H1 (cell line): ENCODE measurements at regions not wholly inside any gene's neighbourhood (a gene's known extent, or its start where the extent isn't known, plus 50 kb on each side); places are given as distances from the start of the nearest gene placed in this dataset.

Experiments
- CTCF ChIA-PET: fragments of 300-600 bp; sonication (Branson Sonifier 250); formaldehyde crosslinking; loops from one replicate; lab custom pipeline; 2021; ENCODE audit not compliant: partially characterized antibody; lab: Charles Lee
- POLR2A ChIA-PET: fragments of 300-600 bp; sonication (Branson Sonifier 250); formaldehyde crosslinking; loops from one replicate; lab custom pipeline; 2021; ENCODE audit warnings: inconsistent platforms; ENCODE audit not compliant: partially characterized antibody; lab: Charles Lee
- DNase-seq, 2 experiments: peaks; one replicate each; pipeline versions ENCODE4 v3.0.0 to v3.0.0-alpha.2; 2010 to 2022; ENCODE audit warnings: low spot score in 2 of 2, low read depth in 1 of 2, mixed read lengths in 1 of 2
- FAIRE-seq: peaks from 2 replicates; lab custom pipeline; 2011; peaks lifted over from hg19 to GRCh38; lab: Jason Lieb, UNC
- H2AFZ ChIP-seq: 2 replicates; pipeline ENCODE4 v1.8.1; 2012; ENCODE audit warnings: low read length, inconsistent platforms
- H2AK5ac ChIP-seq: 2 replicates; pipeline ENCODE4 v1.6.1; 2013; ENCODE audit warnings: low read depth, low read length
- H2BK120ac ChIP-seq: replicated peaks from 2 replicates; pipeline ENCODE3; 2013; ENCODE audit warnings: low read depth, low read length, inconsistent platforms
- H2BK12ac ChIP-seq: 2 replicates; pipeline ENCODE4 v1.6.1; 2013; ENCODE audit warnings: low read depth, low read length
- H2BK15ac ChIP-seq: 2 replicates; pipeline ENCODE4 v1.6.1; 2013; ENCODE audit warnings: low read length
- H2BK20ac ChIP-seq: 2 replicates; pipeline ENCODE4 v1.6.1; 2013; ENCODE audit warnings: low read length
- H2BK5ac ChIP-seq: 2 replicates; pipeline ENCODE4 v1.6.1; 2013; ENCODE audit warnings: low read depth, low read length
- H3K14ac ChIP-seq: 2 replicates; pipeline ENCODE4 v1.6.1; 2013; ENCODE audit warnings: inconsistent platforms; ENCODE audit not compliant: insufficient read length
- H3K18ac ChIP-seq: 2 replicates; pipeline ENCODE4 v1.6.1; 2013; ENCODE audit warnings: low read length; ENCODE audit errors: extremely low read depth
- H3K23ac ChIP-seq: 2 replicates; pipeline ENCODE4 v1.6.1; 2013; ENCODE audit warnings: inconsistent platforms; ENCODE audit not compliant: insufficient read length
- H3K23me2 ChIP-seq: 2 replicates; pipeline ENCODE4 v1.6.1; 2013; ENCODE audit warnings: low read depth, low read length
- H3K27ac ChIP-seq: 2 replicates; pipeline ENCODE4 v1.6.1; 2011; ENCODE audit warnings: low read depth, low read length, inconsistent platforms
- H3K27me3 ChIP-seq, 4 experiments: replicated peaks in 1 of 4; 1 replicate in 1 of 4; 2 replicates in 3 of 4; pipeline versions ENCODE4 v1.6.1 to v1.8.1; 2011 to 2013; ENCODE audit warnings: low read length in 3 of 4, mild to moderate bottlenecking in 3 of 4, inconsistent platforms in 2 of 4, mixed read lengths in 2 of 4, moderate library complexity in 1 of 4; ENCODE audit not compliant: control insufficient read depth in 3 of 4, insufficient read depth in 3 of 4; ENCODE audit errors: extremely low read depth in 1 of 4
- H3K36me3 ChIP-seq, 4 experiments: 2 replicates each; pipeline versions ENCODE4 v1.6.1 to v1.8.1; 2011 to 2013; ENCODE audit warnings: mild to moderate bottlenecking in 4 of 4, low read length in 3 of 4, moderate library complexity in 2 of 4, control low read depth in 1 of 4, inconsistent platforms in 1 of 4; ENCODE audit not compliant: insufficient read depth in 4 of 4, control insufficient read depth in 2 of 4
- H3K4ac ChIP-seq: replicated peaks from 2 replicates; pipeline ENCODE3; 2013; ENCODE audit warnings: low read length, low read depth, mixed read lengths, inconsistent platforms; ENCODE audit not compliant: insufficient read length
- H3K4me1 ChIP-seq, 4 experiments: replicated peaks in 1 of 4; 1 replicate in 1 of 4; 2 replicates in 3 of 4; pipeline versions ENCODE4 v1.6.1 to v1.8.1; 2011 to 2013; ENCODE audit warnings: low read length in 3 of 4, inconsistent platforms in 2 of 4, mixed read lengths in 1 of 4; ENCODE audit not compliant: insufficient read depth in 4 of 4, control insufficient read depth in 3 of 4
- H3K4me2 ChIP-seq, 2 experiments: 2 replicates each; pipeline versions ENCODE4 v1.6.1 to v1.8.1; 2011 to 2013; ENCODE audit warnings: low read depth in 2 of 2, low read length in 2 of 2, control low read depth in 1 of 2, inconsistent platforms in 1 of 2, mild to moderate bottlenecking in 1 of 2; ENCODE audit not compliant: insufficient read depth in 1 of 2
- H3K4me3 ChIP-seq, 4 experiments: fragments of 200-600, 300-600 bp in 1 of 4; sonication (generic), shearing (Covaris generic), sonication (Bioruptor Twin) in 1 of 4; 2 replicates each; pipeline versions ENCODE4 v1.5.1 to v1.8.1; 2011 to 2016; ENCODE audit warnings: low read length in 4 of 4, low read depth in 3 of 4, control low read depth in 2 of 4, inconsistent platforms in 2 of 4, mild to moderate bottlenecking in 2 of 4, mixed read lengths in 1 of 4, moderate library complexity in 1 of 4; ENCODE audit not compliant: insufficient read depth in 2 of 4; ENCODE audit errors: extremely low read depth in 1 of 4
- H3K56ac ChIP-seq: replicated peaks from 2 replicates; pipeline ENCODE3; 2013; ENCODE audit warnings: low read depth, mild to moderate bottlenecking, mixed read lengths, low read length, inconsistent platforms; ENCODE audit not compliant: insufficient read length
- H3K79me1 ChIP-seq: 2 replicates; pipeline ENCODE4 v1.6.1; 2013; ENCODE audit warnings: low read depth, low read length, control low read depth
- H3K79me2 ChIP-seq, 2 experiments: 2 replicates each; pipeline versions ENCODE4 v1.6.1 to v1.8.1; 2012 to 2013; ENCODE audit warnings: low read length in 2 of 2, mild to moderate bottlenecking in 2 of 2, inconsistent platforms in 1 of 2; ENCODE audit not compliant: insufficient read depth in 2 of 2, control insufficient read depth in 1 of 2
- H3K9ac ChIP-seq, 4 experiments: replicated peaks in 1 of 4; 1 replicate in 1 of 4; 2 replicates in 3 of 4; pipeline versions ENCODE4 v1.6.1 to v1.8.1; 2011 to 2013; ENCODE audit warnings: low read depth in 3 of 4, low read length in 3 of 4, control low read depth in 2 of 4, mild to moderate bottlenecking in 2 of 4, moderate library complexity in 2 of 4, inconsistent platforms in 1 of 4; ENCODE audit errors: extremely low read depth in 1 of 4
- H3K9me3 ChIP-seq, 2 experiments: 2 replicates each; pipeline versions ENCODE4 v1.6.1 to v1.8.1; 2012 to 2013; ENCODE audit warnings: mild to moderate bottlenecking in 2 of 2, moderate library complexity in 2 of 2, control low read depth in 1 of 2, inconsistent platforms in 1 of 2, low read depth in 1 of 2, low read length in 1 of 2, mixed read lengths in 1 of 2; ENCODE audit not compliant: insufficient read depth in 2 of 2
- H4K20me1 ChIP-seq, 2 experiments: replicated peaks in 1 of 2; 2 replicates each; pipeline versions ENCODE3 to v1.8.1; 2011 to 2013; ENCODE audit warnings: inconsistent platforms in 2 of 2, low read length in 2 of 2, mild to moderate bottlenecking in 1 of 2; ENCODE audit not compliant: insufficient read depth in 2 of 2, control insufficient read depth in 1 of 2
- H4K5ac ChIP-seq: 2 replicates; pipeline ENCODE4 v1.6.1; 2013; ENCODE audit warnings: low read length, low read depth, mixed read lengths, inconsistent platforms; ENCODE audit not compliant: insufficient read length
- H4K8ac ChIP-seq: 2 replicates; pipeline ENCODE4 v1.8.0; 2013; ENCODE audit warnings: mild to moderate bottlenecking, moderate library complexity, low read length, inconsistent platforms; ENCODE audit not compliant: insufficient read depth; ENCODE audit errors: extremely low read depth
- H4K91ac ChIP-seq: replicated peaks from 2 replicates; pipeline ENCODE3; 2013; ENCODE audit warnings: low read length, mixed read lengths, inconsistent platforms; ENCODE audit not compliant: insufficient read length
- ASH2L ChIP-seq: fragments of 200-600, 300-600 bp; sonication (generic); IDR thresholded peaks from one replicate; pipeline ENCODE4 v1.7.1; 2017; ENCODE audit warnings: low read length
- CHD2 ChIP-seq: IDR thresholded peaks from 2 replicates; pipeline ENCODE4 v1.6.1; 2012; ENCODE audit warnings: low read length, improper control_type of control experiment
- RBBP5 ChIP-seq: IDR thresholded peaks from 2 replicates; pipeline ENCODE4 v1.7.1; 2012; ENCODE audit warnings: low read depth, mild to moderate bottlenecking, inconsistent platforms, low read length, moderate library complexity, borderline replicate concordance
- SIX5 ChIP-seq: IDR thresholded peaks from 2 replicates; pipeline ENCODE4 v1.6.1; 2011; ENCODE audit warnings: mild to moderate bottlenecking, low read depth, low read length
- SP2 ChIP-seq: IDR thresholded peaks from 2 replicates; pipeline ENCODE4 v1.6.1; 2012; ENCODE audit warnings: mild to moderate bottlenecking, low read length, inconsistent platforms
- TCF12 ChIP-seq: IDR thresholded peaks from 2 replicates; pipeline ENCODE4 v1.6.1; 2011; ENCODE audit warnings: low read depth, mild to moderate bottlenecking, low read length
- WGBS, 2 experiments: shearing (Covaris generic) in 1 of 2; methylation state at CpG; one replicate each; pipeline versions ENCODE4 v1.1.6 to v1.1.7; 2013 to 2015; ENCODE audit warnings: low lambda C conversion rate in 2 of 2, mixed read lengths in 2 of 2, inconsistent platforms in 1 of 2, low coverage in 1 of 2, missing lambda C conversion rate in 1 of 2; ENCODE audit not compliant: insufficient replicate concordance in 2 of 2, insufficient coverage in 1 of 2, insufficient read length in 1 of 2; ENCODE audit errors: extremely low coverage in 1 of 2, missing lambda C conversion rate in 1 of 2; 5-methylcytosine and 5-hydroxymethylcytosine counted together

DNA sequence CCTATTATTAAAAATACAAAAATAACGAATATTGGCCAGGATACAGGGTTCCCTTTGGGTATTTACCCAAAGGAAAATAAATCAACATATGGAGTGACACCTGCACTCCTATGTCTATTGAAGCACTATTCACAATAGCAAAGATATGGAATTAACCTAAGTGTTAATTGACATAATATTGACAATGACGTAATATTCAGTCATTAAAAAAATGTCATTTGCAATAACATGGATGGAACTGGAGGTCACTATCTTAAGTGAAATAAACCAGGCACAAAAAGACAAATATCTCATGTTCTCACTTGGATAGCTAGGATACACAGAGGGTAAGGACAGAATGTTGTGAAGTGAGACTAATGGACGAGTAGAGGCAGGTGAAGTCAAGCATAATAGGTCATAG is 326.3 kb upstream of the PTGER4 start:
- Histone ChIP-seq H3K9me3 (no peaks in the 10 kb centered on the region), H3K4me3 (no peak overlapping the region), H3K56ac (no peak overlapping the region), H2BK20ac (no peak overlapping the region), H2BK12ac (no peak overlapping the region), H3K27ac (no peak overlapping the region), H3K14ac (no peak overlapping the region), H2BK5ac (no peak overlapping the region), H3K27me3 (no peaks in the 10 kb centered on the region), H3K4me1 (no peaks in the 10 kb centered on the region), H3K79me1 (no peaks in the 10 kb centered on the region), H3K36me3 (no peaks in the 10 kb centered on the region), H3K23ac (no peak overlapping the region), H3K23me2 (no peaks in the 10 kb centered on the region), H3K9ac (no peak overlapping the region), H3K18ac (no peak overlapping the region), H3K4me2 (no peak overlapping the region), H4K5ac (no peak overlapping the region), H4K8ac (no peak overlapping the region), H2BK120ac (no peak overlapping the region), H2AK5ac (no peak overlapping the region), H2BK15ac (no peak overlapping the region), H3K4ac (no peak overlapping the region), H3K79me2 (no peaks in the 10 kb centered on the region; a peak in 1 of 4 replicates), H2AFZ (no peak overlapping the region), H4K20me1 (no peaks in the 10 kb centered on the region), H4K91ac (no peak overlapping the region)
- no peak for FAIRE-seq
- POLR2A ChIA-PET, result no interaction called here
- CTCF ChIA-PET, result interaction anchor here (1.4 kb wide), 1 partner anchor 23 kb away, joined by 4 read pairs; no protein-coding TSS in a partner anchor
- no peak for DNase-seq
- WGBS, 2 experiments, result 87% methylated on average over 3 of the region's 3 CpGs; no CpG with 5 or more reads in 1 of the 2 experiments
- no peak for TF ChIP-seq ASH2L
- no peak for TF ChIP-seq SIX5
- TF ChIP-seq TCF12, result no peak
- TF ChIP-seq RBBP5, result no peak
- TF ChIP-seq SP2, result no peak
- no peak for TF ChIP-seq CHD2
